B cell (primary cell): ENCODE measurements at regions not wholly inside any gene's neighbourhood (a gene's known extent, or its start where the extent isn't known, plus 50 kb on each side); places are given as distances from the start of the nearest gene placed in this dataset.

Experiments used
- ATAC-seq: fragments of 200-7000 bp; cut with Tn5 transposase; one replicate; pipeline ENCODE4 v1.10.0; 2021; ENCODE audit warnings: low read depth, mild to moderate bottlenecking, moderate number of reproducible peaks, moderate library complexity
- CTCF ChIA-PET: fragments of 350-600 bp; sonication (Branson Sonifier 250); formaldehyde crosslinking; loops from one replicate; lab custom pipeline; 2021; ENCODE audit warnings: antibody characterized with exemption, inconsistent platforms; lab: Charles Lee
- POLR2A ChIA-PET: fragments of 350-600 bp; sonication (Branson Sonifier 250); formaldehyde crosslinking; loops from one replicate; lab custom pipeline; 2021; ENCODE audit warnings: antibody characterized with exemption; lab: Charles Lee
- DNase-seq: peaks from one replicate; pipeline ENCODE4 v3.0.0; 2013
- H2AFZ ChIP-seq: 2 replicates; pipeline ENCODE4 v1.6.1; 2012; ENCODE audit warnings: mild to moderate bottlenecking, low read depth, low read length; ENCODE audit not compliant: insufficient read depth, poor library complexity, severe bottlenecking
- H3K27ac ChIP-seq, 2 donors: 1 replicate in 1 of 2; 2 replicates in 1 of 2; pipeline ENCODE4 v1.5.1; 2012 to 2013; ENCODE audit warnings: low read length in 2 of 2, mild to moderate bottlenecking in 2 of 2, moderate library complexity in 1 of 2
- H3K27me3 ChIP-seq, 4 experiments: fragments of 200-600 bp in 1 of 4; sonication (generic) in 1 of 4; replicated peaks in 1 of 4; 1 replicate in 2 of 4; 2 replicates in 2 of 4; pipeline versions ENCODE4 v1.6.1 to v1.7.0; 2013 to 2016; ENCODE audit warnings: low read length in 3 of 4, mild to moderate bottlenecking in 2 of 4, mixed read lengths in 1 of 4, moderate library complexity in 1 of 4; ENCODE audit not compliant: insufficient read depth in 4 of 4, control insufficient read depth in 3 of 4; ENCODE audit errors: control extremely low read depth in 1 of 4
- H3K36me3 ChIP-seq, 2 experiments: replicated peaks in 1 of 2; 1 replicate in 1 of 2; 2 replicates in 1 of 2; pipeline versions ENCODE4 v1.6.1 to v1.7.1; 2013; ENCODE audit warnings: low read length in 1 of 2; ENCODE audit not compliant: insufficient read depth in 2 of 2, control insufficient read depth in 1 of 2; ENCODE audit errors: control extremely low read depth in 1 of 2, extremely low read depth in 1 of 2
- H3K4me1 ChIP-seq, 2 donors: fragments of 200-600 bp in 1 of 2; sonication (generic) in 1 of 2; 1 replicate in 1 of 2; 2 replicates in 1 of 2; pipeline versions ENCODE4 v1.5.1 to v1.6.1; 2013 to 2017; ENCODE audit warnings: low read length in 2 of 2; ENCODE audit not compliant: control insufficient read depth in 2 of 2, insufficient read depth in 2 of 2
- H3K4me2 ChIP-seq: replicated peaks from 2 replicates; pipeline ENCODE3; 2012; ENCODE audit warnings: mild to moderate bottlenecking, low read depth, low read length; ENCODE audit not compliant: poor library complexity, severe bottlenecking
- H3K4me3 ChIP-seq, 5 experiments: fragments of 200-600 bp in 1 of 5; sonication (generic) in 1 of 5; 1 replicate in 3 of 5; 2 replicates in 2 of 5; pipeline versions ENCODE4 v1.5.1 to v1.7.0; 2011 to 2016; ENCODE audit warnings: low read length in 4 of 5, mild to moderate bottlenecking in 4 of 5, low read depth in 2 of 5, control low read depth in 1 of 5, moderate library complexity in 1 of 5; ENCODE audit not compliant: insufficient read depth in 1 of 5; ENCODE audit errors: control extremely low read depth in 1 of 5, extremely low read depth in 1 of 5
- H3K79me2 ChIP-seq: fragments of 200-600 bp; sonication (generic); one replicate; pipeline ENCODE4 v1.6.0; 2016; ENCODE audit warnings: low read length; ENCODE audit not compliant: control insufficient read depth, insufficient read depth
- H3K9ac ChIP-seq: fragments of 200-600 bp; sonication (generic); 2 replicates; pipeline ENCODE4 v1.6.1; 2017; ENCODE audit warnings: mild to moderate bottlenecking, low read length, moderate library complexity
- H3K9me3 ChIP-seq, 3 donors: one replicate each; pipeline versions ENCODE4 v1.6.1 to v1.7.1; 2013; ENCODE audit warnings: low read length in 2 of 3; ENCODE audit not compliant: control insufficient read depth in 2 of 3, insufficient read depth in 1 of 3; ENCODE audit errors: control extremely low read depth in 1 of 3
- H4K20me1 ChIP-seq: 2 replicates; pipeline ENCODE4 v1.6.0; 2012; ENCODE audit warnings: mild to moderate bottlenecking, low read length; ENCODE audit not compliant: insufficient read depth, control insufficient read depth, poor library complexity, severe bottlenecking
- H3K27ac Mint-ChIP-seq: one replicate; pipeline ENCODE4 v1.8.0; 2021; ENCODE audit warnings: mixed read lengths
- H3K27me3 Mint-ChIP-seq: one replicate; pipeline ENCODE4 v1.8.0; 2021; ENCODE audit warnings: mixed read lengths
- H3K4me1 Mint-ChIP-seq: one replicate; pipeline ENCODE4 v1.8.0; 2021; ENCODE audit warnings: mixed read lengths
- H3K4me3 Mint-ChIP-seq: one replicate; pipeline ENCODE4 v1.8.0; 2021; ENCODE audit warnings: mixed read lengths
- H3K9me3 Mint-ChIP-seq: one replicate; pipeline ENCODE4 v1.8.0; 2022; ENCODE audit warnings: mixed read lengths; ENCODE audit not compliant: insufficient read depth
- EZH2 ChIP-seq: IDR thresholded peaks from 2 replicates; pipeline ENCODE4 v1.6.1; 2012; ENCODE audit warnings: borderline replicate concordance, low read depth, mild to moderate bottlenecking, moderate library complexity, low read length; ENCODE audit not compliant: insufficient read depth, poor library complexity, severe bottlenecking
- WGBS: methylation state at CpG from one replicate; pipeline ENCODE4 v1.1.5; 2013; ENCODE audit warnings: missing lambda C conversion rate; ENCODE audit not compliant: insufficient coverage; 5-methylcytosine and 5-hydroxymethylcytosine counted together
- intact Hi-C: fragments of 100-400 bp; cut with micrococcal nuclease; formaldehyde crosslinking; loops from one replicate; pipeline ENCODE4 v1.10.0; 2022
- TF ChIP-seq, protein P1 (sequence below): fragments of 200-600 bp; IDR thresholded peaks from one replicate; pipeline ENCODE4 v1.8.0; 2022; ENCODE audit warnings: antibody characterized with exemption, mild to moderate bottlenecking

DNA sequence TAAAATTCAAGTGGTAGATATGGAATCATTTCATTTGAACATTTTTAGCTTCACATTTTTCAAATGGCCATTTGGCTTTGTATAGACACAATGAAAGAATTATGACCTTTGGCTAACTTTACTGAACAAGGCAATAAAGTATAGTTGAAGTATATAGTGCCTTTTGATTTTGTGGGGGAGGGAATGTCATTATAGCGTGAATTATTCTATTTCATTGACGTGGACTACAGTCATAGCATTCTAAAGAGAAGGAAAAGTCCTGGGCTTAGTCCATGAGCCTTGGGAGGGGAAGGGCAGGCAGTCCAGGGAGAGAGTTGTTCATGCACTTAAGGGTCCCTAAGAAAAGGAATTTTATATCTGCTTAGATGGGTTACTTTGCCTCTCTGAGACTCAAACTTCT lies 181.4 kb upstream of the GPR26 start:
- ChIA-PET CTCF (no interaction called here), POLR2A (no interaction called here)
- no CpG with 5 or more reads among the region's 2 CpGs for WGBS
- no peak overlapping the region for H3K4me2 ChIP-seq
- H3K4me3 Mint-ChIP-seq, result no peak overlapping the region
- H3K4me1 Mint-ChIP-seq, result no peaks in the 10 kb centered on the region
- H3K4me1 ChIP-seq, result no peaks in the 10 kb centered on the region
- no peak overlapping the region for H2AFZ ChIP-seq
- no peak for DNase-seq
- H3K27ac ChIP-seq, result no peak overlapping the region
- intact Hi-C loops, result no loop called here
- TF ChIP-seq EZH2, result no peak
- TF ChIP-seq, protein P1, sequence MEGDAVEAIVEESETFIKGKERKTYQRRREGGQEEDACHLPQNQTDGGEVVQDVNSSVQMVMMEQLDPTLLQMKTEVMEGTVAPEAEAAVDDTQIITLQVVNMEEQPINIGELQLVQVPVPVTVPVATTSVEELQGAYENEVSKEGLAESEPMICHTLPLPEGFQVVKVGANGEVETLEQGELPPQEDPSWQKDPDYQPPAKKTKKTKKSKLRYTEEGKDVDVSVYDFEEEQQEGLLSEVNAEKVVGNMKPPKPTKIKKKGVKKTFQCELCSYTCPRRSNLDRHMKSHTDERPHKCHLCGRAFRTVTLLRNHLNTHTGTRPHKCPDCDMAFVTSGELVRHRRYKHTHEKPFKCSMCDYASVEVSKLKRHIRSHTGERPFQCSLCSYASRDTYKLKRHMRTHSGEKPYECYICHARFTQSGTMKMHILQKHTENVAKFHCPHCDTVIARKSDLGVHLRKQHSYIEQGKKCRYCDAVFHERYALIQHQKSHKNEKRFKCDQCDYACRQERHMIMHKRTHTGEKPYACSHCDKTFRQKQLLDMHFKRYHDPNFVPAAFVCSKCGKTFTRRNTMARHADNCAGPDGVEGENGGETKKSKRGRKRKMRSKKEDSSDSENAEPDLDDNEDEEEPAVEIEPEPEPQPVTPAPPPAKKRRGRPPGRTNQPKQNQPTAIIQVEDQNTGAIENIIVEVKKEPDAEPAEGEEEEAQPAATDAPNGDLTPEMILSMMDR, result no peak
- H3K36me3 ChIP-seq, result no peaks in the 10 kb centered on the region
- H3K27me3 ChIP-seq, result peaks cover 0 to 3% (median 0%) of the 10 kb centered on the region in 4 experiments
- no peaks in the 10 kb centered on the region for H3K9me3 ChIP-seq
- peaks cover 25% of the 10 kb centered on the region for H3K27me3 Mint-ChIP-seq
- no peak overlapping the region for H3K4me3 ChIP-seq
- no peak for ATAC-seq
- H3K79me2 ChIP-seq, result no peaks in the 10 kb centered on the region
- no peaks in the 10 kb centered on the region for H4K20me1 ChIP-seq
- no peak overlapping the region for H3K9ac ChIP-seq
- no peak overlapping the region for H3K27ac Mint-ChIP-seq
- no peaks in the 10 kb centered on the region for H3K9me3 Mint-ChIP-seq

DNA sequence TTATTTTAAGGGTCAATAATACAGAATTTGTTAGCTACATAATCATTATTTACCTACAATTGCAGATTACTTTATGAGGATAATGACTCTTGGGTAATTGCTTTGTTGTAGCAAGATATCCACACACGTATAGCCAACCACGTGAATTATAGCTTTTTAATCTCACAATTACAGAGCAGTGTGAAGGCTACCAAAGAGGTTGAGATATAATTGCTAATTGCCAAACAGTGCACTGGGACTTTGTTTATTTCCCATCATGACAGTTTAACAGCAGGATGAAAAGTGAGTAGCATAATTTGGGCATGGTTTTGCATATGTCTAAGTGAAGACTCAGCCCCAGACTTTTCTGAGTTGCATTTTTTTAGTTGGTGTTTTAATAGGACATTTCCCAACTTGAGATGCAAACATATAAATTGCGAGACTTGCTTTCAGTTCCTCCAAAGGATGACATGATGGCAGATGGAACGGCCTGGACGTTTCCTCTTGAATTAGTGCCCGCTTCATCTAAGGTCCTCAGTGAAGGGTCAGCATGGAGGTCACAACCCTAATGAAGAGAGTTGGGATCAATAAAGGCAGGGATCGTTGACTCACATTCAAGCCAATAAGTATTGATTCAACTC lies 180.7 kb upstream of the GPR26 start:
- H4K20me1 ChIP-seq, result no peaks in the 10 kb centered on the region
- H3K27ac Mint-ChIP-seq, result no peak overlapping the region
- ATAC-seq, result no peak
- no peak overlapping the region for H3K27ac ChIP-seq
- H3K4me3 Mint-ChIP-seq, result no peak overlapping the region
- no peaks in the 10 kb centered on the region for H3K9me3 ChIP-seq
- DNase-seq, result no peak
- H3K4me1 Mint-ChIP-seq, result no peaks in the 10 kb centered on the region
- 80% methylated on average over 4 of the region's 7 CpGs for WGBS
- ChIA-PET CTCF (no interaction called here), POLR2A (interaction anchor here (0.6 kb wide), 1 partner anchor 388 kb away, joined by 8 read pairs; no protein-coding TSS in a partner anchor)
- H3K4me3 ChIP-seq, result no peak overlapping the region
- H3K27me3 ChIP-seq, result peaks cover 0 to 3% (median 0%) of the 10 kb centered on the region in 4 experiments
- H3K9me3 Mint-ChIP-seq, result no peaks in the 10 kb centered on the region
- no peak overlapping the region for H3K9ac ChIP-seq
- H3K79me2 ChIP-seq, result no peaks in the 10 kb centered on the region
- no peaks in the 10 kb centered on the region for H3K36me3 ChIP-seq
- peaks cover 23% of the 10 kb centered on the region for H3K27me3 Mint-ChIP-seq
- H3K4me1 ChIP-seq, result no peaks in the 10 kb centered on the region
- intact Hi-C loops, result no loop called here
- no peak overlapping the region for H2AFZ ChIP-seq
- TF ChIP-seq, protein P1, result no peak
- TF ChIP-seq EZH2, result no peak
- no peak overlapping the region for H3K4me2 ChIP-seq
